Stimulated activated CD8-positive, alpha-beta memory T cell treated with anti-CD3 and anti-CD28 coated beads, Interleukin-4, amount 100 ng/mL, for 24 hours (primary cell): ENCODE measurements at regions not wholly inside any gene's neighbourhood (a gene's known extent, or its start where the extent isn't known, plus 50 kb on each side); places are given as distances from the start of the nearest gene placed in this dataset.

Experiments
- DNase-seq: peaks from one replicate; pipeline ENCODE4 v3.0.0-alpha.2; 2020; ENCODE audit warnings: low read depth

DNA sequence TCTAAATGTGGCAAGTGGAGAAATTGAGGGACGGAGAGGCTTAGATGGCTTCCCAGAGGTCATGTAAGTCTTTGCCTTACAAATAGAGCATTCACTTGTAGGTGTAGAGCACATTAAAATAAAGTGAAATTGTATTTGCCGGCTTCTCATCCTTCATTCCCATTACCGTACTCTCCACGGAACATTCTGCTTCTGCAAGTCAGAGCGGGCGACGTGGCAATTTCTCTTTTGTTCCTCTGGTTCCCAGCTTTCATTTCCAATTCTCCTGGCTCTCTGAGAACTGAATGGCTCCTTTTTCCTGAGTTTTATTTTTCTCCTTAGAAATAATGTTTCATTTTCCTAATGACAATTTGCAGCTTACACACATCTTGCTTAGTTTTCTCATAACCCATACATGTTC, 51.3 kb upstream of the PFKP start:
- no peak for DNase-seq

- DNase-seq = no peak
These were observed 52.4 kb upstream of the PFKP start for GRCh38 chr10:3014968-3015367.

DNA sequence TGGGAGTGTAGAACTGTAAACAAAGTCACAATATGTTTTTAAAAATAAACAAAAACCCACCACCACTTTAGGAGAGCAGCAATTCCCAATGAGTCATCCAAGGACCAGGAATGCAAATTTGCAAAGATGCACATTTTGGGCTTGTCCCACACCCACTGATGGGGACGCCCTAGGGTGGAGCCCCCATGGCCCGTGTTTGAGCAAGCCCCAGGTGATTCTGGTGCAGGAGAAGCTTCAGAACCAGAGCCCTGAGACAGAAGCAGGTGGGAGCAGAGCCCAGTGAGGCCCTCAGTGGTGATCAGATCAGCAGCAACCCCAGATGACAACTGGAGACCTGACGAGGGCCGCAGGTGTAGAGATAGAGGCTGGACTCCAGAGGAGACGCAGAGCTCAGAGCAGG, 55.1 kb upstream of the PFKP start:
- DNase-seq = no peak

DNA sequence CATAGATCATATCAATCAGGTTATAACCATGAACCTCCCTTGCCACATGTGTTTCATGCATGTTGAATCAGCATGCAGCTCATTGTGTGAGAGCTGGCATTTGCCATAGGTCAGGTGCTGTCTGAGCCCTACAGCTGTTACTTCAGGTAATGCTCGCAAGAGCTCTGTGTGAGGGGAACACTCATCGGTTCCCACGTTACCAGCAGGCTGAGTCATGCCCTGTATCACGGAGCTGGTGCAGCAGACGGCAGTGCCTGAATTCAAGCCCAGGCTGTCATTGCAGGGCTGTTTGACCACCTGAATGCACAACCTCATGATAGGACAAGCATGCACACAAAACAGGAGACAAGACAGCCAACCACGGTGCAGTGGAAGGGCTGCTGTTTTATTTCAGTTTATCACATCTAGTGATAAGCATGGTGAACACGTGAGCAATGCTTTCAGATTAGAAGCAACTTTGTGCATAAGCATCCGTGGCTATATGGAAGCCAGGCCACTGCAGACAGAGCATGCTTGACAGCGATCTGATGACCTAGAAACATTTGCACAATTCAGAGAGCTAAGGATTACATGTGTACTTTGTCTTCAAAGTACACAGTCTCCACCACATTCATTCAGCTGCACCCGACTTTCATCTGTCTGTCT, 56.4 kb upstream of the PFKP start:
- no peak for DNase-seq

GRCh38 chr10:3010334-3010733, 57.0 kb upstream of the PFKP start:
- no peak for DNase-seq

DNA sequence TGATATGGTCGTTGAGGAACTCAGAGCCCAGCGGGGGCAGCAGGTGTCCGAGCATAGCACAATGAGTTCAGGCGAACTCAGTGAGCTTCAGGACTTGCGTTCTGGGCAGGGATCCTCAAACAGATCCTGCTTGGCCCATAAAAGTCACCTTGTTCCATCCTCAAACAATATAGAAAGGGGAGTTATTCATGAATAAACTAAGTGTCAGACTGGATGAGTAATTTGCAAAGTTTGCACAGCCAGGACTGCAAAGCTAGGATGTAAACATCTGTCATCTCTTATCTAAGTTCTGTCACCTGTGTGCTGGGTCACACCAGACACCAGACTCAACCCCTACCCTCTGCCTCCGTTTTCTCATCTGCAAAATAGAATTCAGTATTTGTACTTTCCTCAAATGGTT, 58.0 kb upstream of the PFKP start:
- no peak for DNase-seq

- no peak for DNase-seq
These were observed 58.7 kb upstream of the PFKP start for GRCh38 chr10:3008518-3009195.

DNA sequence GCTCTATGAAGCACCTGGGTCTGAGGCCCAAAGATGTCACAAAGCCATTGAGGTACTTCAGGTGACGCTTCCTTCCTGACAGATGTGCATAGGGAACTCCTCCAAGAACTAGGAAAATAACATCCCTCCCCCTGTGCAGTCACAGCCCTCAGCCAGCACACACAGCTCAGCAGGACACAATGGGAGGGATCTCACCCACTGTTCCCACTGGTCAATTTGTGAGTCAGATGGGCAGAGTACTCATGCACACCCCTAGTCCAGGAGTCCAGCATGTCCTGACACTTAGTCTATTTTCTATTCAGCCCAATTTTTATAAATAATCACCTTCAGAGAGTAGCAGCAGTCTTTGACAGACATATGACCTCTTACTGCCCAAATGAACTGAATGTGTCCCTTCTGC, 60.7 kb upstream of the PFKP start:
- DNase-seq = no peak

GRCh38 chr10:3006093-3006492, 61.3 kb upstream of the PFKP start:
- no peak for DNase-seq

DNA sequence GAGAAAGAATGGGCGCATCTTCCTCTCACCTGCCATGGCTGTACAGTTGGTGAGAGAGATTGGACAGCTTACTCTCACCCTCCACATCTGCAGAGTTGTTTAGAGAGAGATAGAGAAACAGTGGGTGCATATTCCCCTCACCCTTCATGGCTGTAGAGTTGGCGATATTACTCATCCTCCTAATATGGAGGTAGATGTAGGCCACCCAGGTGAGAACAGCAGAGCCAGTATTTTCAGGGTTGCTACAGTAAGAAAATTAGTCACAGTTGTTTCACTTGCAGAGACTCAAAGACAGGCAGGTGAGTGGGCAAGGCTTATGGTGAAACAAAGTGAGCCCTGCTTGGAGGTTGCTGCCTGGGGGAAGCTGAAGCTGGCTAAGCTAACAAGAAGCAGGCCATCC, 65.0 kb upstream of the PFKP start:
- DNase-seq = no peak

GRCh38 chr10:3000048-3000447, 67.3 kb upstream of the PFKP start:
- no peak for DNase-seq

GRCh38 chr10:2994221-2994961, 73.0 kb upstream of the PFKP start:
- DNase-seq = no peak

DNA sequence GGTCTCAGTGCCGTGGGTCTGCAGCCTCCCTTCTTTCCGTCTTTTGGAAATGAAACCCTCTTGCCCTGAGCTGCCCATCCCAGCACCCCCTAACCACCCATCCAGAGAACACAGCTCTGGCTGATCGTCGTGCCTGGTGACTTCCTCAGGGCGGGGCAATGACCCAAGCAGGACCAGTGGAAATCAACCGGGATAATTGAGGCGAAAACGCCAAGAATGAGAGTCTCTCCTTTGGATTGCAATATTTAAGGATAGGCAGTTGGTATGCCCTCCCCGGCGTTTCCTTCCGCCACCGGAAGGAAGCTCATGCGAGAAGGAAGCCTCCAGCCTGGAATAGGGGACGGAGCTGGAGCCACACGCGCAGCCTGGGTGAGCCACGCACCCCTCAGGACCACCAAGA, 73.7 kb upstream of the PFKP start:
- no peak for DNase-seq

DNA sequence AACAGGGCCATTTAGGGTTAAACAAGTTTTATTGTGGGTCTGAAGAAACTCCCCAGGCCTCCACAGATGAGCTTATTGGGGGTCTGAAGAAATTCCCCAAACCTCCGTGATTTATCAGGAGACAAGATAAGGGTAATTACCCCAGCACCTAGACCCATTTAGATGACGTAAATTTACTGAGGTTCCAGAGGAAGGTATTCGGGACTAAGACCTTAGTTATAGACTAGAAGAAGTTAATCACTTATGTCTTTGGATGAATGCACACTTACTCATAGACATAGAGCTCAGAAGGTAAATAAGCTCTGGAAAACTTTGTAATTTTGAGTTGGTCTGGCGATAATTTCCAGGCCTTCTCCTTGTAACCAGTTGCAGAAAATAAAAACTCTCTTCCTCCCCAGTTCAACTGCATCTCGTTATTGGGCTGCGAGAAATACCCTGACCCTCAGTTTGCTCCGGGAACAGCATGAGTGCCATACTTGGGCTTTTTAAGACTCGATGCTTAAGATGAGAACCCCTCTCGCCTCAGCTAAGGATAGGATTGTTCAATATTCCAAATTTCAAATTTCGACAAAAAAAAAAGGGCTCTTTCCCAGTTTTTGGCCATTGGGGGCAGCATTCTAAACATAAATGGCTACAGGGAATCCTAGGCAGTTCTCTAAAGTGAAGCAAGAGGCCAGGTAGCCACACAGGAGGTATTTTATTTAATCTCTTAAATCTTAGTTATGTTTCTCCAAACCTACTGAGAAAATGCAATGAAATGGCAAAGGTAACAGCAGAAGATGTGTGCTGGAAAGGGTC, 74.7 kb upstream of the PFKP start:
- no peak for DNase-seq

GRCh38 chr10:2990764-2991163, 76.6 kb upstream of the PFKP start:
- DNase-seq = no peak

DNA sequence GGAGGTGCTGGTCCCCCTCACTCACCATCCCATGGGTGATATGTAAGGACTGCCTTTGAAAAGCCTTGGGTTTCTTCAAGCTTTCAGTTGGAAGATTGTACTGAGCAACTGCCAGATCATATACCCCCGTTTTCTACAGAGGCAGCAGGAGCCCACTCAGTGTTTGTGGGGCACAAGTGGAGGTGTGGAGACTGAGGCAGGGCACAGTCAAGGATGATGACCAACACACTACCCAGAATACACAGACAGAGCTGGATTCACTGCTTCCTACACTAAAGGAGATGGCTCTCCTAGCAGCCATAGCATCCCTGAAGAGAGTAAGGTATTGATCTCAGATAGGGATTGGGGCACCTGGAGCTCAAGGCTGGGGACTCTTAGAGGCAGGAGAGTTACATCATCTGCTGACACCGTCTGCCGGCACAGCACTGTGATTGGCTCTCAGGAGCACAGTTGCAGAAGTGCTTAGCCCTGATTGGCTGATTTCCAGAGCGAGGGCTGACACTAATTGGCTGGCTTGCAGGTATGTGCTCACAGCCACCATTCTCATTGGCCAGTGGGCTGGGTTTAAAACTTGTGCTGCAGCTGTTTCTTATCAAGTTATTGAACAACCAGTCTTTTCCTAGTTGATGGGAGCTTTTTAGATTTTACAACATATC, 77.9 kb upstream of the PFKP start:
- DNase-seq = no peak

GRCh38 chr10:2987185-2987768, 80.1 kb upstream of the PFKP start:
- DNase-seq = no peak

DNA sequence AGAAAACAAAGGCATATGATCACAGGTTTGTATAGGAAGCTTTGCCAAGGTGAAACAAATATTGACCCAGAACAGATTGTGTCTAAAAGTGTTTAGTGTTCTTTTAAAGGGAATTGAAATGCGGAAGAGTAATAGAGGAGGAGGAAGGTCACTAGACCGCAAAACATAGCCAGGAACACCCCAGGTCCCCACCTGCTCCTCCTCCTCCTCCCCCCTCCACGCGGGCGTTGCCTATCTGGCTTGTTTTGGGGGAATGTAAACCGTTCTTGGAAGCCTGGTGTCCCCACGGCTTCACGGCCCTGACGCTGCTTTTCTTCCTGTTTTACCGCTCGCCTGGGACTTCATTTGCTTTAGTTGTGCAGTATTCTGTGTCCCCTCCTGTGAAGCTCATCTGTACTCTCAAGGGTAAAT, 81.0 kb upstream of the PFKP start:
- DNase-seq = no peak

DNA sequence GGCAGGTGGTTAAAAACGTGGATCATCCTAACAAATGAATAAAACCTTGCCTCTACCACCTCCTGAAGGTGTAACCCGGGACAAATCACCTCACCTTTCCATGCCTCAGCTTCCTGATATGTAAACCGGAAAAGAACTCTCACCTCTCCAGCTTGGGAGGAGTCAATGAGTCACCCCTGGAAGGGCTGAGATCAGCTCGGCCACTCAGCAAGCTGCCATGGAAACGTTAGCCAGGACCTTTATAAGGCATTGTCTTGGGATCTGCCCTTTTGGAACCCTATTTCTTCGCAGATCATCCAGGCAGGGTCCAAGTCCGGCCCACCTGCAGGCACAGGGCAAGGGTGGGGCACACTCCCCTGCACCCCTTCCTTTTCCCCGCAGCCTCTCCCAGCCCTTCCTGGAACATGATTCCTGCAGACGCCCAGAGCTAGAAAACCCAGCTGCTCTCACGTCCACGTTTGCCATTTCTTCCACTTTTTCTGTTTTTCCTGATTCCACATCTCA, 81.6 kb upstream of the PFKP start:
- no peak for DNase-seq

DNA sequence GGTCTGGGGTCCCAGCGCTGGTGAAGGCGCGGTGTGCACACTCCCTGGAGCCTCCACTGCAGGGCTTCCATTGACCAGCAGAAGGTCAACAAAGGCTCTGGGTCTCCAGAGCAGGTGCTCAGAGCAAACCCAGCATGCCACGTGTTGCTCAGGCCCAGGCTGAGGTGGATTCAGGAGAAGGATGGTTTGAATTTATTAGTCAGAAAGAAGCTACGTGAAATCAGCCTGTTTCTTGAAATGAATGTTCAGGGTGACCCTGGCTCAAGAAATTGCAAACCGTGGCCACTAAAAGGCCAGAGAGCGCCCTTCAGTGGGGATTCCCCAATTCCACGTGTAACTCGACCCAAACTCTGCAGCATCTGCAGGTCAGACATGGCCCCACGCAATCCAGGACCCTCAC, 82.7 kb upstream of the PFKP start:
- DNase-seq = no peak

DNA sequence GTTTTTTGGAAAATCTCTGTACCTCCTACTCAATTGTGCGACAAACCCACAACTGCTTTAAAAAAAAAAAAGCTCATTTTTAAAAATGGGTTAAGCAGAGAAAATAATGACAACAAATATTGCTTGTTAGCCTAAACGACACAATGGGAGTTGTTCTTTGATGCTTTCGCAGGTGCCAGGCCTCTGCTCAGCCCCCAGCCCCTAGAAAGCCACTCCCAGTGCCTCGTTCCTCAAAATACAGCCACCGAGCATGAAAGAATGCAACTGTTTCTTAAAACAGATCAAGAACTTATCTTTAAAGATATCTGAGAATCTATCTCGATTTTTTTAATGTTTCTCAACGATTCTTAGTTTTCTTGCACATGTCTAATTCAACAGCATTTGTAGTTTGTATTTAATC, 85.2 kb upstream of the PFKP start:
- no peak for DNase-seq
